Stimulated activated naive CD4-positive, alpha-beta T cell (primary cell): ENCODE measurements at regions not wholly inside any gene's neighbourhood (a gene's known extent, or its start where the extent isn't known, plus 50 kb on each side); places are given as distances from the start of the nearest gene placed in this dataset.

ENCODE experiments used
- DNase-seq, 6 experiments: peaks; one replicate each; lab custom pipeline; 2025; lab: John Stamatoyannopoulos, UW

GRCh38 chr2:150976604-150977003 is 285.1 kb downstream of the RBM43 start:
- no peak for DNase-seq

DNA sequence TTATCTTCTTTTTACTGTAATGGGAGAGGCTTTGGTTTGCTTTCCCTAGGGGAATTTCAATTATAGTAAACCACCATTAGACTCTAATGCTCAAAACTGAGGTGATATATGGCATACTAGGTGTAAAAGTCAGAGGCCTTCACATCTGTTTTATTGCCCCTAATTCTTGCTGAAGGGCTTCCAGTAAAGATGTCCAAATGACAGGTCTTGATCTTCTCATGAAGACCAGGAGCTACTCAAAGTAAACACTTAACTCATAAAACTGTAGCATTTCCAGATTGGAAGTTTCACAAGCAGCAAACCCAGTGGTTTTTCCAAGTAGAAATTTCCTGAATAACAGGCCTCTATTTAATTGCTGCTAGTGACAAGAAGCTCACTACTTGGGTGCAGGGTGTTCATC is 286.8 kb downstream of the RBM43 start:
- DNase-seq = no peak

DNA sequence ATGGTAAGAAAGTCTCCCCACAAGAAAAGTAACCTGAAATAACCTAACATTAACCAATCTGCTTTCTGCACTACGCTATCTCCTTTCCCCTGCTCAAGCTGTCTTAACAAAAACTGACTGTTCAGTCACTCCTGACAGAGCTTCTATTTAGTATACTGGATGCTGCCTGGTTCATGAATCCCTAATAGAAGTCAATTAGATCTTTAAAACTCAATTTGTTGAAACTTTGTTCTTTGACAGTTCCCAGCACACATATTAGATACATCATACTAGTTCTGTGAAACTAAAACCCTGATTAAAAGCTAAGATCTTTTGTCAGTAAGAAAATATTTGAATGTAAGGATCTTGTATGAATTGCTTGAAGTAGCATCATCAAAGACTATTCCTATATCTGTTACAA is 287.4 kb downstream of the RBM43 start:
- DNase-seq = no peak

- DNase-seq = no peak
Measured at GRCh38 chr2:150971910-150972309, 289.8 kb downstream of the RBM43 start.

- DNase-seq = no peak
Measured at GRCh38 chr2:150963336-150963735, 298.3 kb downstream of the RBM43 start.

GRCh38 chr2:150955231-150955630 is 306.4 kb downstream of the RBM43 start:
- DNase-seq = no peak

DNA sequence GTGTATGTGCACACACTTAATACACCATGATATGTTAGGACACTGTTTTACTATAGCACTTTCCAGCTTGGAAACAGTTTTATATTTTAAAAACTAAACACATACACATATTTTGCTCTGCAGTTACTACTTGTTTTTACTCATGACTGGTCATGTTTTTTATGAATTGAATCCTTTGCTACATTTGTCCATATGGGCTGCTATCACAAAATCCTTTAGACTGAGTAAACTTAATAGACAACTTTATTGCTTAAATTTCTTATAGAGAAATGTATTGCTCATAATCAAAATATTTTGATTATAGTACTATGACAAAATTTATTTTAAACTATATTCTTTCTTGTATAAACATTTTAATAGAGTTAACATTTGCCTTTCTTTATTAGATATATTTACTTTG is 314.8 kb downstream of the RBM43 start:
- no peak for DNase-seq

DNA sequence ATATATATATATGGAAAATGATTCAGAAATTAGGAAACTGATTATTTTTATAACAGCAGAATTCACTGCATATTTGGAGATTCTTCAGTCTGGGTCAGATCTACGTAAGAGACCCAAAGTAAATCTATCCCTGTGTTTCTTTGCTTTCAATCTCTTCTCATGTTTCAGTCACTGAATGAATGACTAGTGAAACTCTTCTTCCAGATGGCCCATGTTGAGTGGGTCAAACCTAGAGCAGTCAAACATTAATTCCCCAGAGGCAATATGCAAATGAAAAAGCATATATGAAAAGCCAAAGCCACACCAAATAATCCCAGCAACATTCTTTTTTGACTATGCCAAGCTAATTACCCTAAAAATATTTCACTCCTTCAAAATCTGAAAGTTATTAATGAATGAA is 317.3 kb downstream of the RBM43 start:
- no peak for DNase-seq

- no peak for DNase-seq
Measured at GRCh38 chr2:150939087-150939486, 322.6 kb downstream of the RBM43 start.

- DNase-seq = no peak
Measured at GRCh38 chr2:150938527-150938926, 323.1 kb downstream of the RBM43 start.

DNA sequence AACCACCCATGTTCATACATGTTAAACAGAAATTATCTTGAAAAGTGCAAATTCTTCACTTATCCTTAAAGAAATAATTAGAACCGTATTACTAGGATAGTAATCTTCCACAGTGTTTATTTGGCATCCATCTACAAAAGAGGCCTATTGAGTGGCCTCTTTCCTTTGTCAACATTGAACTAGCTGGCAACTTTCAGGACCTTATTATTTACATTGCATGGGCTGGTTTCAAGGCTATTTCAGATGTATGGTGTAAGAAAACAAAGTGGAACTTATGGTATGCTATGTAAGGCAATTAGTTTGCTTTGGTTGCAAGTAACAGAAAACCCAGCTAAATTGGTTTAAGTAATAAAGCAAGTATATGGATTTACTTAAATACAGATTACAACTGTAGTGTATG is 324.6 kb downstream of the RBM43 start:
- DNase-seq = no peak

GRCh38 chr2:150931451-150931850 is 330.2 kb downstream of the RBM43 start:
- no peak for DNase-seq

GRCh38 chr2:150925611-150926010 is 336.1 kb downstream of the RBM43 start:
- no peak for DNase-seq

DNA sequence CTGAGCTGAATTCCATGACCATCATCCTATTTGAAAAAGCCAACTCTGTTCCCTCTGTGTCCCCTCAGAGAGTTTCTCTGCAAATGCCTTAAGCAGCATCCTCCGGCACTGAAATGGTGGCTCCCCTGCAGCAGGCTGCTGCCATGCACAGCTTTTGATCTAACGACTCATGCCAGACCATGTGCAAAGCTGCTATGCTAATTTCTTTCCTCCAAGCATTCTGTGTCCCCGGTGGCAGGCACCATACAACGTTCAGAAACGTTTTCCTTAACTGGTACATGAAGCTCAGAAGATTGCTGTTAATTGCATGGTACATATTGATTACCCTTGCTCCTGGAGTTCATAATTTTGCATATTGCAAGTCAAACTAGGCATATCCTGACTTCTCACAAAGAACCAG is 336.8 kb downstream of the RBM43 start:
- no peak for DNase-seq

DNA sequence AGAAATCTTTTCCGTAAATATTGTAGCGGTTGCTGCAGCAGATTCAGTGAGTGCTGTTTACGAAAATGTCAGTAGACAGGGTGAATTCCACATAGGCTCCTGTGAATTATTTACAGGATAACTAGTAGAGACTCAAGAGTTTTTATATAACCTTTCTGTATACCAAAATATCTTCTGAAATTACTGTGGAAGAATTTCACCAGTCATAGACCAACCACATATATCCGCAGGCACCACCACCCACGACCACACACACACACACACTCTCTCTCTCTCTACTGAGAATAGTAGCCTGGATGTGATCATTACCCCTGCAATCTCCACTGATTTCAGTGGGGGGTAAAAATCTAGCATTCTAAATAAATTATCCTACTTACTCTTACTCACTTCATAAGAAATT is 341.8 kb downstream of the RBM43 start:
- no peak for DNase-seq

- no peak for DNase-seq
Measured at GRCh38 chr2:150917961-150918713, 343.5 kb downstream of the RBM43 start.

DNA sequence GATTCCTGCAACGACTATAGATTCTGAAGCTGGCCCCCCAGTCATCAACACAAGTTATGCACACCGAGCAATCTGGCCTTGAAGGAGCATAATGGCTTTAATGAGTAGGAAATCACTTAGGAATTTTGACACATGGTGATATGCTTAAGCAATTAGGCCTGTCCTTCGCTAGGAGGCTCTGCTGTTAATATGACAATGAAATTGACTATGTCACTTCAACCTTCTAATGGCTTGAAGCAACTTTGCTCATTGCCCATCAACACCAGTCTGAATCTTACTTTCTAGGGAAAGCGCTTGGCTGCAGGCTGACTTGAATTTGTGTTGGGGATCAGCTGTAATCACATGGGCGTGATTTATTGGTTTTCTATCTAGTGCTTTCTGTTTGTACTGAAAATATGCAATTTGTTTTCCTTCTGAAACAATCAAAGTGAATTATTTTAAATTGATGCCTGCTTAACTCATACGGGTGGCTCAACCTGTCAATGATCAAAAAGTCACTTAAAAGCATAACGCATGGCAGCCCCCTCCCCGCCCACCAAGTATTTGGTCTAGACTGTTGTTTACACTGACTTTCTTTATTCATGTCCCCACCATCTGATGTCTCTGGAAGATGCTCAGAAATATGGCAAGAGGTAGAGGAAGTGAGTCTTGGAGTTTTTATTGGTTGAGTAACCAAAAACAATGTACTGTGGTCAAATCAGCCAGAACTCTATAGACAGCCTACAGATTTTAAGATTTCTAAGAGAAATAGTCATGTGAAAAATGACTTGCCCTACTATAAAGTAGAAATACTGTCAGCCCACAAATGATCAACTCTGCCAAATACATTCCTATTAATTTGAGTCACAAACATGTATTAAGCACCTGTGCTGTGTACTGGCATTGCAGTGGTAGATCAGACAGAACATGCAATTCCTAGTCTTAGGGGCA is 344.9 kb downstream of the RBM43 start:
- DNase-seq = no peak

- DNase-seq = no peak
Measured at GRCh38 chr2:150911766-150912280, 349.8 kb downstream of the RBM43 start.

- no peak for DNase-seq
Measured at GRCh38 chr2:150909613-150910012, 352.1 kb downstream of the RBM43 start.

DNA sequence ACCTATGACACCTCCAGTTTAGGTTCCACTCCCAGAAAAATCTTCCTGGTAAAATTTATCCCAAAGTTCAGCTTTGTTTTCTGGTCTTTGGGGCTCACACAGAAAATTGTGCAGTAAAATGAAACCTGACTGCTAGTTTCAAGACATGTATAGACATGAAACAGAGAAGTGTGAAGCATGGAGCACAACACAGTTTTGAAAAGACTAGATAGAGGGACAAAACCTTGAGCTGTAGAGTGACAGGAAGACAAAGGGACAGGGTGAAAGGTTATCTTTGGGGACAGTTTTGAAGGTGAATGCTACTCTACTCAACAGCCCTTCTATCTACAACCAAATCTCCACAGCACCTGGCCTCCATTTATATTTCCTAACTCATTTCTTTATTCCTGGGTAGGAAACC is 352.6 kb downstream of the RBM43 start:
- no peak for DNase-seq

- DNase-seq = no peak
Measured at GRCh38 chr2:150907466-150907865, 354.2 kb downstream of the RBM43 start.

- no peak for DNase-seq
Measured at GRCh38 chr2:150903461-150903860, 358.2 kb downstream of the RBM43 start.

- DNase-seq = no peak
Measured at GRCh38 chr2:150903055-150903454, 358.6 kb downstream of the RBM43 start.
